H1 (cell line): ENCODE measurements at regions not wholly inside any gene's neighbourhood (a gene's known extent, or its start where the extent isn't known, plus 50 kb on each side); places are given as distances from the start of the nearest gene placed in this dataset.

Experiments used
- CTCF ChIA-PET: fragments of 300-600 bp; sonication (Branson Sonifier 250); formaldehyde crosslinking; loops from one replicate; lab custom pipeline; 2021; ENCODE audit not compliant: partially characterized antibody; lab: Charles Lee
- POLR2A ChIA-PET: fragments of 300-600 bp; sonication (Branson Sonifier 250); formaldehyde crosslinking; loops from one replicate; lab custom pipeline; 2021; ENCODE audit warnings: inconsistent platforms; ENCODE audit not compliant: partially characterized antibody; lab: Charles Lee
- DNase-seq, 2 experiments: peaks; one replicate each; pipeline versions ENCODE4 v3.0.0 to v3.0.0-alpha.2; 2010 to 2022; ENCODE audit warnings: low spot score in 2 of 2, low read depth in 1 of 2, mixed read lengths in 1 of 2
- FAIRE-seq: peaks from 2 replicates; lab custom pipeline; 2011; peaks lifted over from hg19 to GRCh38; lab: Jason Lieb, UNC
- H2AFZ ChIP-seq: 2 replicates; pipeline ENCODE4 v1.8.1; 2012; ENCODE audit warnings: low read length, inconsistent platforms
- H2AK5ac ChIP-seq: 2 replicates; pipeline ENCODE4 v1.6.1; 2013; ENCODE audit warnings: low read depth, low read length
- H2BK120ac ChIP-seq: replicated peaks from 2 replicates; pipeline ENCODE3; 2013; ENCODE audit warnings: low read depth, low read length, inconsistent platforms
- H2BK12ac ChIP-seq: 2 replicates; pipeline ENCODE4 v1.6.1; 2013; ENCODE audit warnings: low read depth, low read length
- H2BK15ac ChIP-seq: 2 replicates; pipeline ENCODE4 v1.6.1; 2013; ENCODE audit warnings: low read length
- H2BK20ac ChIP-seq: 2 replicates; pipeline ENCODE4 v1.6.1; 2013; ENCODE audit warnings: low read length
- H2BK5ac ChIP-seq: 2 replicates; pipeline ENCODE4 v1.6.1; 2013; ENCODE audit warnings: low read depth, low read length
- H3K14ac ChIP-seq: 2 replicates; pipeline ENCODE4 v1.6.1; 2013; ENCODE audit warnings: inconsistent platforms; ENCODE audit not compliant: insufficient read length
- H3K18ac ChIP-seq: 2 replicates; pipeline ENCODE4 v1.6.1; 2013; ENCODE audit warnings: low read length; ENCODE audit errors: extremely low read depth
- H3K23ac ChIP-seq: 2 replicates; pipeline ENCODE4 v1.6.1; 2013; ENCODE audit warnings: inconsistent platforms; ENCODE audit not compliant: insufficient read length
- H3K23me2 ChIP-seq: 2 replicates; pipeline ENCODE4 v1.6.1; 2013; ENCODE audit warnings: low read depth, low read length
- H3K27ac ChIP-seq: 2 replicates; pipeline ENCODE4 v1.6.1; 2011; ENCODE audit warnings: low read depth, low read length, inconsistent platforms
- H3K27me3 ChIP-seq, 4 experiments: replicated peaks in 1 of 4; 1 replicate in 1 of 4; 2 replicates in 3 of 4; pipeline versions ENCODE4 v1.6.1 to v1.8.1; 2011 to 2013; ENCODE audit warnings: low read length in 3 of 4, mild to moderate bottlenecking in 3 of 4, inconsistent platforms in 2 of 4, mixed read lengths in 2 of 4, moderate library complexity in 1 of 4; ENCODE audit not compliant: control insufficient read depth in 3 of 4, insufficient read depth in 3 of 4; ENCODE audit errors: extremely low read depth in 1 of 4
- H3K36me3 ChIP-seq, 4 experiments: 2 replicates each; pipeline versions ENCODE4 v1.6.1 to v1.8.1; 2011 to 2013; ENCODE audit warnings: mild to moderate bottlenecking in 4 of 4, low read length in 3 of 4, moderate library complexity in 2 of 4, control low read depth in 1 of 4, inconsistent platforms in 1 of 4; ENCODE audit not compliant: insufficient read depth in 4 of 4, control insufficient read depth in 2 of 4
- H3K4ac ChIP-seq: replicated peaks from 2 replicates; pipeline ENCODE3; 2013; ENCODE audit warnings: low read length, low read depth, mixed read lengths, inconsistent platforms; ENCODE audit not compliant: insufficient read length
- H3K4me1 ChIP-seq, 4 experiments: replicated peaks in 1 of 4; 1 replicate in 1 of 4; 2 replicates in 3 of 4; pipeline versions ENCODE4 v1.6.1 to v1.8.1; 2011 to 2013; ENCODE audit warnings: low read length in 3 of 4, inconsistent platforms in 2 of 4, mixed read lengths in 1 of 4; ENCODE audit not compliant: insufficient read depth in 4 of 4, control insufficient read depth in 3 of 4
- H3K4me2 ChIP-seq, 2 experiments: 2 replicates each; pipeline versions ENCODE4 v1.6.1 to v1.8.1; 2011 to 2013; ENCODE audit warnings: low read depth in 2 of 2, low read length in 2 of 2, control low read depth in 1 of 2, inconsistent platforms in 1 of 2, mild to moderate bottlenecking in 1 of 2; ENCODE audit not compliant: insufficient read depth in 1 of 2
- H3K4me3 ChIP-seq, 4 experiments: fragments of 200-600, 300-600 bp in 1 of 4; sonication (generic), shearing (Covaris generic), sonication (Bioruptor Twin) in 1 of 4; 2 replicates each; pipeline versions ENCODE4 v1.5.1 to v1.8.1; 2011 to 2016; ENCODE audit warnings: low read length in 4 of 4, low read depth in 3 of 4, control low read depth in 2 of 4, inconsistent platforms in 2 of 4, mild to moderate bottlenecking in 2 of 4, mixed read lengths in 1 of 4, moderate library complexity in 1 of 4; ENCODE audit not compliant: insufficient read depth in 2 of 4; ENCODE audit errors: extremely low read depth in 1 of 4
- H3K56ac ChIP-seq: replicated peaks from 2 replicates; pipeline ENCODE3; 2013; ENCODE audit warnings: low read depth, mild to moderate bottlenecking, mixed read lengths, low read length, inconsistent platforms; ENCODE audit not compliant: insufficient read length
- H3K79me1 ChIP-seq: 2 replicates; pipeline ENCODE4 v1.6.1; 2013; ENCODE audit warnings: low read depth, low read length, control low read depth
- H3K79me2 ChIP-seq, 2 experiments: 2 replicates each; pipeline versions ENCODE4 v1.6.1 to v1.8.1; 2012 to 2013; ENCODE audit warnings: low read length in 2 of 2, mild to moderate bottlenecking in 2 of 2, inconsistent platforms in 1 of 2; ENCODE audit not compliant: insufficient read depth in 2 of 2, control insufficient read depth in 1 of 2
- H3K9ac ChIP-seq, 4 experiments: replicated peaks in 1 of 4; 1 replicate in 1 of 4; 2 replicates in 3 of 4; pipeline versions ENCODE4 v1.6.1 to v1.8.1; 2011 to 2013; ENCODE audit warnings: low read depth in 3 of 4, low read length in 3 of 4, control low read depth in 2 of 4, mild to moderate bottlenecking in 2 of 4, moderate library complexity in 2 of 4, inconsistent platforms in 1 of 4; ENCODE audit errors: extremely low read depth in 1 of 4
- H3K9me3 ChIP-seq, 2 experiments: 2 replicates each; pipeline versions ENCODE4 v1.6.1 to v1.8.1; 2012 to 2013; ENCODE audit warnings: mild to moderate bottlenecking in 2 of 2, moderate library complexity in 2 of 2, control low read depth in 1 of 2, inconsistent platforms in 1 of 2, low read depth in 1 of 2, low read length in 1 of 2, mixed read lengths in 1 of 2; ENCODE audit not compliant: insufficient read depth in 2 of 2
- H4K20me1 ChIP-seq, 2 experiments: replicated peaks in 1 of 2; 2 replicates each; pipeline versions ENCODE3 to v1.8.1; 2011 to 2013; ENCODE audit warnings: inconsistent platforms in 2 of 2, low read length in 2 of 2, mild to moderate bottlenecking in 1 of 2; ENCODE audit not compliant: insufficient read depth in 2 of 2, control insufficient read depth in 1 of 2
- H4K5ac ChIP-seq: 2 replicates; pipeline ENCODE4 v1.6.1; 2013; ENCODE audit warnings: low read length, low read depth, mixed read lengths, inconsistent platforms; ENCODE audit not compliant: insufficient read length
- H4K8ac ChIP-seq: 2 replicates; pipeline ENCODE4 v1.8.0; 2013; ENCODE audit warnings: mild to moderate bottlenecking, moderate library complexity, low read length, inconsistent platforms; ENCODE audit not compliant: insufficient read depth; ENCODE audit errors: extremely low read depth
- H4K91ac ChIP-seq: replicated peaks from 2 replicates; pipeline ENCODE3; 2013; ENCODE audit warnings: low read length, mixed read lengths, inconsistent platforms; ENCODE audit not compliant: insufficient read length
- CBX5 ChIP-seq: fragments of 300-800, 300-1000 bp; sonication (generic); IDR thresholded peaks from 2 replicates; pipeline ENCODE4 v1.7.1; 2016; ENCODE audit warnings: antibody characterized with exemption, low read length, low read depth
- CREB1 ChIP-seq: IDR thresholded peaks from 2 replicates; pipeline ENCODE4 v1.6.1; 2012; ENCODE audit warnings: inconsistent platforms
- KDM4A ChIP-seq: IDR thresholded peaks from one replicate; pipeline ENCODE4 v1.7.1; 2012; ENCODE audit warnings: low read depth, mild to moderate bottlenecking, moderate library complexity, low read length, inconsistent platforms; ENCODE audit not compliant: severe bottlenecking
- KDM5A ChIP-seq: fragments of 200-600 bp; IDR thresholded peaks from 2 replicates; pipeline ENCODE4 v1.7.1; 2012; ENCODE audit warnings: mild to moderate bottlenecking, low read length, inconsistent platforms, mixed read lengths
- PHF8 ChIP-seq: fragments of 200-600 bp; sonication (generic); conservative IDR thresholded peaks from 2 replicates; pipeline ENCODE4 v1.7.1; 2012; ENCODE audit warnings: low read depth, mild to moderate bottlenecking, inconsistent platforms, low read length, moderate library complexity
- RAD21 ChIP-seq, 2 experiments: IDR thresholded peaks in 1 of 2; conservative IDR thresholded peaks in 1 of 2; 2 replicates each; pipeline ENCODE4 v1.6.1; 2011; ENCODE audit warnings: low read depth in 2 of 2, low read length in 2 of 2, improper control_type of control experiment in 1 of 2, inconsistent platforms in 1 of 2, mild to moderate bottlenecking in 1 of 2, moderate library complexity in 1 of 2
- RBBP5 ChIP-seq: IDR thresholded peaks from 2 replicates; pipeline ENCODE4 v1.7.1; 2012; ENCODE audit warnings: low read depth, mild to moderate bottlenecking, inconsistent platforms, low read length, moderate library complexity, borderline replicate concordance
- RNF2 ChIP-seq: fragments of 200-900, 300-1000 bp; sonication (generic); IDR thresholded peaks from 2 replicates; pipeline ENCODE4 v1.7.1; 2016; ENCODE audit warnings: borderline replicate concordance, low read depth, mild to moderate bottlenecking, antibody characterized with exemption, low read length; ENCODE audit not compliant: poor library complexity, severe bottlenecking; ENCODE audit errors: missing control alignments
- SP2 ChIP-seq: IDR thresholded peaks from 2 replicates; pipeline ENCODE4 v1.6.1; 2012; ENCODE audit warnings: mild to moderate bottlenecking, low read length, inconsistent platforms
- TBP ChIP-seq: IDR thresholded peaks from 2 replicates; pipeline ENCODE4 v1.6.1; 2011; ENCODE audit warnings: low read depth, low read length, improper control_type of control experiment
- YY1 ChIP-seq: IDR thresholded peaks from 2 replicates; pipeline ENCODE4 v1.6.1; 2011; ENCODE audit warnings: low read depth, mild to moderate bottlenecking, low read length
- ZNF274 ChIP-seq: IDR thresholded peaks from 2 replicates; pipeline ENCODE4 v1.7.0; 2012; ENCODE audit warnings: low read length, borderline replicate concordance; ENCODE audit errors: extremely low read depth
- WGBS, 2 experiments: shearing (Covaris generic) in 1 of 2; methylation state at CpG; one replicate each; pipeline versions ENCODE4 v1.1.6 to v1.1.7; 2013 to 2015; ENCODE audit warnings: low lambda C conversion rate in 2 of 2, mixed read lengths in 2 of 2, inconsistent platforms in 1 of 2, low coverage in 1 of 2, missing lambda C conversion rate in 1 of 2; ENCODE audit not compliant: insufficient replicate concordance in 2 of 2, insufficient coverage in 1 of 2, insufficient read length in 1 of 2; ENCODE audit errors: extremely low coverage in 1 of 2, missing lambda C conversion rate in 1 of 2; 5-methylcytosine and 5-hydroxymethylcytosine counted together

GRCh38 chr2:41743324-41743723 is 304.5 kb upstream of the PKDCC start:
- TF ChIP-seq KDM4A (no peak), CBX5 (no peak), YY1 (no peak), ZNF274 (no peak), RAD21 (IDR thresholded peaks at IDR 0.05 in 1 of 2, conservative IDR thresholded peaks at IDR 0.05 in 1 of 2; ENCODE audit: low read depth in 2 of 2, low read length in 2 of 2) (no peak), RBBP5 (no peak), PHF8 (no peak), TBP (no peak), RNF2 (no peak), KDM5A (no peak), CREB1 (no peak), SP2 (no peak)
- TF ChIP-seq, all 59 proteins: peak for 0
- H3K27me3 ChIP-seq, result no peaks in the 10 kb centered on the region
- H3K23me2 ChIP-seq, result no peaks in the 10 kb centered on the region
- no peak overlapping the region for H3K23ac ChIP-seq
- WGBS, 2 experiments, result 90% methylated on average over 2 of the region's 2 CpGs; no CpG with 5 or more reads in 1 of the 2 experiments
- H2BK120ac ChIP-seq, result no peak overlapping the region
- H4K91ac ChIP-seq, result no peak overlapping the region
- no peak overlapping the region for H2BK12ac ChIP-seq
- H3K4me3 ChIP-seq, result no peak overlapping the region
- H2BK5ac ChIP-seq, result no peak overlapping the region
- H3K36me3 ChIP-seq, result no peaks in the 10 kb centered on the region
- FAIRE-seq, result no peak
- H3K4me2 ChIP-seq, result no peak overlapping the region
- no peak overlapping the region for H2BK20ac ChIP-seq
- no peak overlapping the region for H3K18ac ChIP-seq
- no peaks in the 10 kb centered on the region for H3K4me1 ChIP-seq
- H3K27ac ChIP-seq, result no peak overlapping the region
- H4K20me1 ChIP-seq, result no peaks in the 10 kb centered on the region
- no peak overlapping the region for H4K8ac ChIP-seq
- no peak overlapping the region for H2BK15ac ChIP-seq
- peaks cover 5 to 8% of the 10 kb centered on the region in 2 experiments; a peak in 3 of 4 replicates for H3K9me3 ChIP-seq
- ChIA-PET POLR2A (no interaction called here), CTCF (interaction anchor here (0.6 to 1.2 kb wide), 3 partner anchors 9 to 97 kb away, joined by 3 read pairs; no protein-coding TSS in a partner anchor)
- no peak overlapping the region for H3K56ac ChIP-seq
- no peak overlapping the region for H2AK5ac ChIP-seq
- no peak overlapping the region for H3K9ac ChIP-seq
- no peak overlapping the region for H2AFZ ChIP-seq
- H3K79me2 ChIP-seq, result no peaks in the 10 kb centered on the region
- DNase-seq, result no peak
- no peak overlapping the region for H3K14ac ChIP-seq
- H3K79me1 ChIP-seq, result no peaks in the 10 kb centered on the region
- no peak overlapping the region for H4K5ac ChIP-seq
- no peak overlapping the region for H3K4ac ChIP-seq
